ENCODE measurements at regions not wholly inside any gene's neighbourhood (a gene's known extent, or its start where the extent isn't known, plus 50 kb on each side); places are given as distances from the start of the nearest gene placed in this dataset.

GRCh38 chr7:156470399-156471320, 169.9 kb upstream of the RNF32 start:
- H3K27me3 ChIP-seq (ENCODE audit: low read length), result no peaks in the 10 kb centered on the region
- H3F3A ChIP-seq (ENCODE audit: insufficient read depth), result no peaks in the 10 kb centered on the region
- H2AFZ ChIP-seq (ENCODE audit: low read depth, low read length, severe bottlenecking), result no peak overlapping the region
- no peak overlapping the region for H3K27ac ChIP-seq (ENCODE audit: low read depth, low read length)
- no peaks in the 10 kb centered on the region for H4K20me1 ChIP-seq (ENCODE audit: low read depth, low read length)
- no peaks in the 10 kb centered on the region for H3K79me2 ChIP-seq (ENCODE audit: insufficient read depth, low read length)
- H3K9me2 ChIP-seq (replicated peaks; ENCODE audit: insufficient read depth, low read length), result no peaks in the 10 kb centered on the region
- no peaks in the 10 kb centered on the region for H3K36me3 ChIP-seq (ENCODE audit: low read length)
- no peak overlapping the region for H3K4me2 ChIP-seq (ENCODE audit: low read depth, low read length, poor library complexity, severe bottlenecking)
- no peaks in the 10 kb centered on the region for H3K9me3 ChIP-seq (ENCODE audit: insufficient read depth, low read length)
- no peak overlapping the region for H3K4me3 ChIP-seq (ENCODE audit: insufficient read depth, low read length, poor library complexity, severe bottlenecking)
- no peak overlapping the region for H3K9ac ChIP-seq (ENCODE audit: low read length)
- TF ChIP-seq CTCF (IDR thresholded peaks at IDR 0.05; ENCODE audit: insufficient read depth, low read length, poor library complexity, severe bottlenecking) (no peak), EZH2phosphoT487 (conservative IDR thresholded peaks at IDR 0.05; ENCODE audit: low read length) (no peak)

- H3K27me3 ChIP-seq (ENCODE audit: low read length), result no peaks in the 10 kb centered on the region
- H3K9me3 ChIP-seq (ENCODE audit: insufficient read depth, low read length), result no peaks in the 10 kb centered on the region
- H3K9me2 ChIP-seq (replicated peaks; ENCODE audit: insufficient read depth, low read length), result no peaks in the 10 kb centered on the region
- no peaks in the 10 kb centered on the region for H4K20me1 ChIP-seq (ENCODE audit: low read depth, low read length)
- H3K4me2 ChIP-seq (ENCODE audit: low read depth, low read length, poor library complexity, severe bottlenecking), result no peak overlapping the region
- H3F3A ChIP-seq (ENCODE audit: insufficient read depth), result no peaks in the 10 kb centered on the region
- H2AFZ ChIP-seq (ENCODE audit: low read depth, low read length, severe bottlenecking), result no peak overlapping the region
- H3K4me3 ChIP-seq (ENCODE audit: insufficient read depth, low read length, poor library complexity, severe bottlenecking), result no peak overlapping the region
- H3K9ac ChIP-seq (ENCODE audit: low read length), result no peak overlapping the region
- H3K79me2 ChIP-seq (ENCODE audit: insufficient read depth, low read length), result no peaks in the 10 kb centered on the region
- no peak overlapping the region for H3K27ac ChIP-seq (ENCODE audit: low read depth, low read length)
- no peaks in the 10 kb centered on the region for H3K36me3 ChIP-seq (ENCODE audit: low read length)
- TF ChIP-seq EZH2phosphoT487 (conservative IDR thresholded peaks at IDR 0.05; ENCODE audit: low read length), result no peak
- TF ChIP-seq CTCF (IDR thresholded peaks at IDR 0.05; ENCODE audit: insufficient read depth, low read length, poor library complexity, severe bottlenecking), result no peak
Observed at GRCh38 chr7:156466955-156467625, 173.5 kb upstream of the RNF32 start.

GRCh38 chr7:156466272-156466671, 174.3 kb upstream of the RNF32 start:
- no peak for TF ChIP-seq CTCF (IDR thresholded peaks at IDR 0.05; ENCODE audit: insufficient read depth, low read length, poor library complexity, severe bottlenecking)
- no peak for TF ChIP-seq EZH2phosphoT487 (conservative IDR thresholded peaks at IDR 0.05; ENCODE audit: low read length)
- Histone ChIP-seq H3K27me3 (ENCODE audit: low read length) (no peaks in the 10 kb centered on the region), H2AFZ (ENCODE audit: low read depth, low read length, severe bottlenecking) (no peak overlapping the region), H3K27ac (ENCODE audit: low read depth, low read length) (no peak overlapping the region), H3K9ac (ENCODE audit: low read length) (no peak overlapping the region), H3K4me3 (ENCODE audit: insufficient read depth, low read length, poor library complexity, severe bottlenecking) (no peak overlapping the region), H3K9me3 (ENCODE audit: insufficient read depth, low read length) (no peaks in the 10 kb centered on the region), H3F3A (ENCODE audit: insufficient read depth) (no peaks in the 10 kb centered on the region), H3K79me2 (ENCODE audit: insufficient read depth, low read length) (no peaks in the 10 kb centered on the region), H4K20me1 (ENCODE audit: low read depth, low read length) (no peaks in the 10 kb centered on the region), H3K9me2 (replicated peaks; ENCODE audit: insufficient read depth, low read length) (no peaks in the 10 kb centered on the region), H3K36me3 (ENCODE audit: low read length) (no peaks in the 10 kb centered on the region), H3K4me2 (ENCODE audit: low read depth, low read length, poor library complexity, severe bottlenecking) (no peak overlapping the region)
